CD4-positive, alpha-beta T cell (primary cell): ENCODE measurements at regions not wholly inside any gene's neighbourhood (a gene's known extent, or its start where the extent isn't known, plus 50 kb on each side); places are given as distances from the start of the nearest gene placed in this dataset.

ENCODE experiments used
- ATAC-seq: fragments of 200-7000 bp; cut with Tn5 transposase; one replicate; pipeline ENCODE4 v1.10.0; 2022; ENCODE audit warnings: mild to moderate bottlenecking; ENCODE audit not compliant: poor library complexity
- CTCF ChIA-PET: fragments of 350-600 bp; sonication (Branson Sonifier 250); formaldehyde crosslinking; loops from one replicate; lab custom pipeline; 2021; ENCODE audit warnings: antibody characterized with exemption, inconsistent platforms; lab: Charles Lee
- POLR2A ChIA-PET: fragments of 350-600 bp; sonication (Branson Sonifier 250); formaldehyde crosslinking; loops from one replicate; lab custom pipeline; 2021; ENCODE audit warnings: antibody characterized with exemption, inconsistent platforms; lab: Charles Lee
- DNase-seq, 14 experiments: peaks; one replicate each; pipeline ENCODE4 v3.0.0-alpha.2; 2013 to 2020; ENCODE audit warnings: mixed read lengths in 2 of 14
- H3K27ac ChIP-seq, 2 donors: one replicate each; pipeline versions ENCODE4 v1.5.1 to v1.7.0; 2013; ENCODE audit warnings: low read length in 2 of 2, low read depth in 1 of 2, mild to moderate bottlenecking in 1 of 2
- H3K27me3 ChIP-seq, 2 experiments: 1 replicate in 1 of 2; 2 replicates in 1 of 2; pipeline versions ENCODE4 v1.6.1 to v1.7.0; 2013; ENCODE audit warnings: low read length in 2 of 2, control low read depth in 1 of 2, mild to moderate bottlenecking in 1 of 2, moderate library complexity in 1 of 2; ENCODE audit not compliant: insufficient read depth in 2 of 2, control insufficient read depth in 1 of 2
- H3K36me3 ChIP-seq: one replicate; pipeline ENCODE4 v1.6.1; 2013; ENCODE audit warnings: low read length, control low read depth; ENCODE audit not compliant: insufficient read depth
- H3K4me1 ChIP-seq: one replicate; pipeline ENCODE4 v1.6.1; 2013; ENCODE audit warnings: low read length, control low read depth; ENCODE audit not compliant: insufficient read depth
- H3K4me3 ChIP-seq: one replicate; pipeline ENCODE4 v1.5.1; 2013; ENCODE audit warnings: mild to moderate bottlenecking, low read length, moderate library complexity
- H3K9me3 ChIP-seq, 2 experiments: 1 replicate in 1 of 2; 2 replicates in 1 of 2; pipeline versions ENCODE4 v1.6.1 to v1.7.0; 2013; ENCODE audit warnings: low read length in 2 of 2, mild to moderate bottlenecking in 2 of 2, control low read depth in 1 of 2, moderate library complexity in 1 of 2; ENCODE audit not compliant: control insufficient read depth in 1 of 2, insufficient read depth in 1 of 2
- H3K27ac Mint-ChIP-seq: one replicate; pipeline ENCODE4 v1.8.0; 2020; ENCODE audit warnings: mixed read lengths
- H3K27me3 Mint-ChIP-seq: one replicate; pipeline ENCODE4 v1.8.0; 2021; ENCODE audit warnings: mixed read lengths
- H3K36me3 Mint-ChIP-seq: one replicate; pipeline ENCODE4 v1.8.0; 2021; ENCODE audit warnings: low read depth, mixed read lengths
- H3K4me1 Mint-ChIP-seq: one replicate; pipeline ENCODE4 v1.8.0; 2021; ENCODE audit warnings: low read depth, mixed read lengths
- H3K4me3 Mint-ChIP-seq: one replicate; pipeline ENCODE4 v1.8.0; 2020; ENCODE audit warnings: mild to moderate bottlenecking, mixed read lengths
- H3K9me3 Mint-ChIP-seq: one replicate; pipeline ENCODE4 v1.8.0; 2020; ENCODE audit warnings: mixed read lengths
- CTCF ChIP-seq: fragments of 200-600 bp; IDR thresholded peaks from one replicate; pipeline ENCODE4 v1.8.0; 2022; ENCODE audit warnings: antibody characterized with exemption, mild to moderate bottlenecking
- intact Hi-C, 2 experiments: fragments of 100-400 bp; cut with DNase I in 1 of 2; cut with micrococcal nuclease in 1 of 2; formaldehyde crosslinking; loops; one replicate each; pipeline versions ENCODE4 v1.15.1 to v1.9.0; 2023 to 2025; cut with DNase I, micrococcal nuclease

- DNase-seq: no peak
- Mint-ChIP-seq H3K9me3 (peaks cover 2% of the 10 kb centered on the region), H3K27me3 (no peaks in the 10 kb centered on the region), H3K4me3 (no peak overlapping the region), H3K36me3 (no peaks in the 10 kb centered on the region), H3K4me1 (no peaks in the 10 kb centered on the region), H3K27ac (no peak overlapping the region)
- TF ChIP-seq CTCF: no peak
- Histone ChIP-seq H3K4me3 (no peak overlapping the region), H3K4me1 (no peaks in the 10 kb centered on the region), H3K27me3 (no peaks in the 10 kb centered on the region), H3K9me3 (no peaks in the 10 kb centered on the region), H3K36me3 (no peaks in the 10 kb centered on the region), H3K27ac (no peak overlapping the region)
- POLR2A ChIA-PET: no interaction called here
- ATAC-seq: no peak
- intact Hi-C loops: no loop called here
- CTCF ChIA-PET: no interaction called here
These were observed 234.1 kb downstream of the TMEM161B start for GRCh38 chr5:88034520-88034919.

GRCh38 chr5:88033191-88033590, 235.5 kb downstream of the TMEM161B start:
- Histone ChIP-seq H3K4me3 (no peak overlapping the region), H3K27me3 (no peaks in the 10 kb centered on the region), H3K9me3 (no peaks in the 10 kb centered on the region), H3K4me1 (no peaks in the 10 kb centered on the region), H3K36me3 (no peaks in the 10 kb centered on the region), H3K27ac (no peak overlapping the region)
- ATAC-seq: no peak
- no peak overlapping the region for H3K4me3 Mint-ChIP-seq
- H3K27me3 Mint-ChIP-seq: peaks cover 4% of the 10 kb centered on the region
- H3K27ac Mint-ChIP-seq: no peak overlapping the region
- intact Hi-C loops: no loop called here
- ChIA-PET CTCF (no interaction called here), POLR2A (no interaction called here)
- H3K36me3 Mint-ChIP-seq: no peaks in the 10 kb centered on the region
- no peak for TF ChIP-seq CTCF
- peaks cover 2% of the 10 kb centered on the region for H3K9me3 Mint-ChIP-seq
- DNase-seq: no peak
- no peaks in the 10 kb centered on the region for H3K4me1 Mint-ChIP-seq

- H3K27ac Mint-ChIP-seq: no peak overlapping the region
- CTCF ChIA-PET: no interaction called here
- H3K27me3 Mint-ChIP-seq: peaks cover 16% of the 10 kb centered on the region
- intact Hi-C loops: no loop called here
- Histone ChIP-seq H3K4me1 (no peaks in the 10 kb centered on the region), H3K36me3 (no peaks in the 10 kb centered on the region), H3K27me3 (peaks cover 0 to 2% of the 10 kb centered on the region in 2 experiments), H3K4me3 (no peak overlapping the region), H3K9me3 (no peaks in the 10 kb centered on the region), H3K27ac (no peak overlapping the region)
- POLR2A ChIA-PET: no interaction called here
- ATAC-seq (no peak), DNase-seq (no peak)
- peaks cover 2% of the 10 kb centered on the region for H3K9me3 Mint-ChIP-seq
- no peaks in the 10 kb centered on the region for H3K36me3 Mint-ChIP-seq
- no peak for TF ChIP-seq CTCF
- H3K4me1 Mint-ChIP-seq: no peaks in the 10 kb centered on the region
- no peak overlapping the region for H3K4me3 Mint-ChIP-seq
These were observed 239.6 kb downstream of the TMEM161B start for GRCh38 chr5:88029011-88029410.
